ENCODE measurements at regions not wholly inside any gene's neighbourhood (a gene's known extent, or its start where the extent isn't known, plus 50 kb on each side); places are given as distances from the start of the nearest gene placed in this dataset.

DNA sequence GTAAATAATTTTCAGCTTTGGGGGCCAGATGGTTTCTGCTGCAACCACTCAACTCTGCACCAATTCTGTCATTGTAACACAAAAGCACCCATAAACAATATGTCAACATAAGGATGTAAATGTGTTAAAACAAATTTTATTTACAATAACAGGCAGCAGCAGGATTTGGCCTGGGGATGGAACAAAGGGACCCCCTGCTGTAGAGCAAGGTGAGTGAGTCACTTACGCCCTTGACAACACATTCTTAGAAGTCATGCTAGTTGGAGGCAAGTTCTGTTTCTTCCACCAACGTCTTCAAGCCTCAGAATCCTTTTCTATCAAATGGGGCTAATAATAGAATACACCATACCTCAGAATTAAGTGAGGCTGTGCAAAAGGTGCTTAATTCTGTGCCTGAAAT is 610.2 kb upstream of the SYT4 start:
- TF ChIP-seq, protein P1, sequence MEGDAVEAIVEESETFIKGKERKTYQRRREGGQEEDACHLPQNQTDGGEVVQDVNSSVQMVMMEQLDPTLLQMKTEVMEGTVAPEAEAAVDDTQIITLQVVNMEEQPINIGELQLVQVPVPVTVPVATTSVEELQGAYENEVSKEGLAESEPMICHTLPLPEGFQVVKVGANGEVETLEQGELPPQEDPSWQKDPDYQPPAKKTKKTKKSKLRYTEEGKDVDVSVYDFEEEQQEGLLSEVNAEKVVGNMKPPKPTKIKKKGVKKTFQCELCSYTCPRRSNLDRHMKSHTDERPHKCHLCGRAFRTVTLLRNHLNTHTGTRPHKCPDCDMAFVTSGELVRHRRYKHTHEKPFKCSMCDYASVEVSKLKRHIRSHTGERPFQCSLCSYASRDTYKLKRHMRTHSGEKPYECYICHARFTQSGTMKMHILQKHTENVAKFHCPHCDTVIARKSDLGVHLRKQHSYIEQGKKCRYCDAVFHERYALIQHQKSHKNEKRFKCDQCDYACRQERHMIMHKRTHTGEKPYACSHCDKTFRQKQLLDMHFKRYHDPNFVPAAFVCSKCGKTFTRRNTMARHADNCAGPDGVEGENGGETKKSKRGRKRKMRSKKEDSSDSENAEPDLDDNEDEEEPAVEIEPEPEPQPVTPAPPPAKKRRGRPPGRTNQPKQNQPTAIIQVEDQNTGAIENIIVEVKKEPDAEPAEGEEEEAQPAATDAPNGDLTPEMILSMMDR (conservative IDR thresholded peaks at IDR 0.05 in 1 of 2, IDR thresholded peaks at IDR 0.05 in 1 of 2; ENCODE audit: extremely low read depth in 1 of 2, insufficient read depth in 1 of 2, low read depth in 1 of 2, low read length in 2 of 2): no peak
- TF ChIP-seq EZH2 (IDR thresholded peaks at IDR 0.05; ENCODE audit: borderline replicate concordance, low read length): no peak

Measured in mammary epithelial cell (primary cell).